DOHH2 (cell line): ENCODE measurements at regions not wholly inside any gene's neighbourhood (a gene's known extent, or its start where the extent isn't known, plus 50 kb on each side); places are given as distances from the start of the nearest gene placed in this dataset.
"Not testable (repeated sequence)": the region's sequence is repeated elsewhere in the genome, so short reads cannot be mapped to it uniquely, and the experiment has no call there.

Experiments used
- EZH2phosphoT487 ChIP-seq: fragments of 200-600 bp; sonication (generic); IDR thresholded peaks from 2 replicates; pipeline ENCODE4 v1.6.1; 2017; ENCODE audit warnings: borderline replicate concordance, mild to moderate bottlenecking, antibody characterized with exemption, low read length, moderate library complexity, mixed read lengths
- TF ChIP-seq, protein P1 (sequence below): fragments of 200-600 bp; sonication (generic); IDR thresholded peaks from one replicate; pipeline ENCODE4 v1.5.1; 2014; ENCODE audit warnings: antibody characterized with exemption, mild to moderate bottlenecking, low read depth, low read length; ENCODE audit not compliant: poor library complexity, severe bottlenecking

DNA sequence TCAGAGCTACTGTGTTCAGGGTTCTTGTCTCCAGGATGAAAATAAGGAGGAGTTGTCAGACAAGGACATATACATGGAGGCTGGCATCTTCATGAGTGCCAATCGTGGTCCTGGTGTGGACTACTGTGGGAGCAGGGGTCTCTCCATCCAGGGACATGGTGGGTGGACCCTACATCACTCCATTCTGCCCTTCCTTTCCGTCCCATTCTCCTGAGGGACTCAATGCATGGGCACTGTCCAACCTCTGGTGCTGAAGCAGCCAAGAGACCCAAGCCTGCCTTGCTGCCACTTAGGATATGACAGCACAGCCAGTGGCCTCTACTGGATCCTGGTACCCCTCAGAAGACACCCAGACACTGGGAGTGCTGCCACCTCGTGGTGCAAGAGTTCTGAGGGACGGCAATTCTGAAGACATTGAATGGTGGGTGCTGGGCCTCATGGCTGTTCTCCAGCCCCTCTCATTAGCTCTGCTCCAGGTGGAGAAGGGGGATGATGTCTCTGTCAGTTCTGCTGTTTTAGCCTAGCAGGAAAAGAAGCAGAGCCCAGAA lies 818.9 kb downstream of the FOXD4L5 start:
- TF ChIP-seq, protein P1, sequence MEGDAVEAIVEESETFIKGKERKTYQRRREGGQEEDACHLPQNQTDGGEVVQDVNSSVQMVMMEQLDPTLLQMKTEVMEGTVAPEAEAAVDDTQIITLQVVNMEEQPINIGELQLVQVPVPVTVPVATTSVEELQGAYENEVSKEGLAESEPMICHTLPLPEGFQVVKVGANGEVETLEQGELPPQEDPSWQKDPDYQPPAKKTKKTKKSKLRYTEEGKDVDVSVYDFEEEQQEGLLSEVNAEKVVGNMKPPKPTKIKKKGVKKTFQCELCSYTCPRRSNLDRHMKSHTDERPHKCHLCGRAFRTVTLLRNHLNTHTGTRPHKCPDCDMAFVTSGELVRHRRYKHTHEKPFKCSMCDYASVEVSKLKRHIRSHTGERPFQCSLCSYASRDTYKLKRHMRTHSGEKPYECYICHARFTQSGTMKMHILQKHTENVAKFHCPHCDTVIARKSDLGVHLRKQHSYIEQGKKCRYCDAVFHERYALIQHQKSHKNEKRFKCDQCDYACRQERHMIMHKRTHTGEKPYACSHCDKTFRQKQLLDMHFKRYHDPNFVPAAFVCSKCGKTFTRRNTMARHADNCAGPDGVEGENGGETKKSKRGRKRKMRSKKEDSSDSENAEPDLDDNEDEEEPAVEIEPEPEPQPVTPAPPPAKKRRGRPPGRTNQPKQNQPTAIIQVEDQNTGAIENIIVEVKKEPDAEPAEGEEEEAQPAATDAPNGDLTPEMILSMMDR, result peak; percentile 39
- not testable (repeated sequence) for TF ChIP-seq EZH2phosphoT487
